ENCODE measurements at regions not wholly inside any gene's neighbourhood (a gene's known extent, or its start where the extent isn't known, plus 50 kb on each side); places are given as distances from the start of the nearest gene placed in this dataset.

DNA sequence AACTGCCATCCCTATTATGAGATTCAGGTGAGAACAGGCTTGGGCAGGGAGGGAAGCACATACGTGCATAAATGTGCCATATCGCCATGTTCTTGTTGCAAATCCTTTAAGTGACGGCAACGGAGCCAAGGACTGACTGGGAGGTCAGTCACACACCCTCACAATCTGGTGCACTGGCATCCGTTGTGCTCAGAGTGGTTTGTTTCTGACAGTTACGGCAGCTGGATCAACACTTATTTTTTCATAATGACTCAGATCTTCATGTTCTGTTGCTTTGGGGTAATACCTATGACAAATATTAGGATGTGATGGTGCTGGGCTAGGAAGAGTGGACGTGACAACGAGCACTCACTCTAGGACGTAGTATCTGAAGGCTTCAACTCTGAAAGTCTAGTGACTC lies 56.2 kb upstream of the PREP start:
- intact Hi-C loops (cut with micrococcal nuclease), result no loop called here
- Histone ChIP-seq H3K36me3 (replicated peaks in 1 of 2; ENCODE audit: control insufficient read depth in 1 of 2, insufficient read depth in 2 of 2, low read length in 2 of 2) (no peaks in the 10 kb centered on the region), H3K9ac (ENCODE audit: insufficient read depth, low read length, poor library complexity, severe bottlenecking) (no peak overlapping the region), H2AFZ (ENCODE audit: insufficient read depth, low read depth, low read length, poor library complexity, severe bottlenecking) (no peak overlapping the region), H4K20me1 (ENCODE audit: insufficient read depth, low read length) (no peaks in the 10 kb centered on the region), H3K27ac (ENCODE audit: low read depth in 1 of 2, low read length in 2 of 2) (no peak overlapping the region), H3K79me2 (ENCODE audit: insufficient read depth, low read length) (no peaks in the 10 kb centered on the region), H3K4me3 (replicated peaks in 1 of 3; ENCODE audit: low read depth in 2 of 3, low read length in 3 of 3) (no peak overlapping the region), H3K27me3 (ENCODE audit: control insufficient read depth in 2 of 2, insufficient read depth in 2 of 2, low read length in 2 of 2) (no peaks in the 10 kb centered on the region), H3K9me3 (replicated peaks in 1 of 2; ENCODE audit: control insufficient read depth in 1 of 2, insufficient read depth in 1 of 2, low read length in 2 of 2) (peaks cover 0 to 7% of the 10 kb centered on the region in 2 donors), H3K4me2 (replicated peaks; ENCODE audit: extremely low read depth, low read length, poor library complexity, severe bottlenecking) (no peak overlapping the region), H3K4me1 (ENCODE audit: control insufficient read depth in 1 of 2, insufficient read depth in 2 of 2, low read length in 2 of 2) (no peaks in the 10 kb centered on the region)
- no peak for DNase-seq
- no peak overlapping the region for H3K27ac Mint-ChIP-seq
- no peaks in the 10 kb centered on the region for H3K36me3 Mint-ChIP-seq
- H3K9me3 Mint-ChIP-seq, result peaks cover 0 to 6% (median 1%) of the 10 kb centered on the region in 7 donors
- 100% methylated on average over 4 of the region's 9 CpGs for WGBS (ENCODE audit: insufficient coverage)
- no peaks in the 10 kb centered on the region for H3K27me3 Mint-ChIP-seq (ENCODE audit: low read depth in 3 of 3)
- TF ChIP-seq, protein P1, sequence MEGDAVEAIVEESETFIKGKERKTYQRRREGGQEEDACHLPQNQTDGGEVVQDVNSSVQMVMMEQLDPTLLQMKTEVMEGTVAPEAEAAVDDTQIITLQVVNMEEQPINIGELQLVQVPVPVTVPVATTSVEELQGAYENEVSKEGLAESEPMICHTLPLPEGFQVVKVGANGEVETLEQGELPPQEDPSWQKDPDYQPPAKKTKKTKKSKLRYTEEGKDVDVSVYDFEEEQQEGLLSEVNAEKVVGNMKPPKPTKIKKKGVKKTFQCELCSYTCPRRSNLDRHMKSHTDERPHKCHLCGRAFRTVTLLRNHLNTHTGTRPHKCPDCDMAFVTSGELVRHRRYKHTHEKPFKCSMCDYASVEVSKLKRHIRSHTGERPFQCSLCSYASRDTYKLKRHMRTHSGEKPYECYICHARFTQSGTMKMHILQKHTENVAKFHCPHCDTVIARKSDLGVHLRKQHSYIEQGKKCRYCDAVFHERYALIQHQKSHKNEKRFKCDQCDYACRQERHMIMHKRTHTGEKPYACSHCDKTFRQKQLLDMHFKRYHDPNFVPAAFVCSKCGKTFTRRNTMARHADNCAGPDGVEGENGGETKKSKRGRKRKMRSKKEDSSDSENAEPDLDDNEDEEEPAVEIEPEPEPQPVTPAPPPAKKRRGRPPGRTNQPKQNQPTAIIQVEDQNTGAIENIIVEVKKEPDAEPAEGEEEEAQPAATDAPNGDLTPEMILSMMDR (IDR thresholded peaks at IDR 0.05), result no peak
- H3K4me1 Mint-ChIP-seq, result peaks cover 7% of the 10 kb centered on the region
- H3K4me3 Mint-ChIP-seq, result no peak overlapping the region

DNA sequence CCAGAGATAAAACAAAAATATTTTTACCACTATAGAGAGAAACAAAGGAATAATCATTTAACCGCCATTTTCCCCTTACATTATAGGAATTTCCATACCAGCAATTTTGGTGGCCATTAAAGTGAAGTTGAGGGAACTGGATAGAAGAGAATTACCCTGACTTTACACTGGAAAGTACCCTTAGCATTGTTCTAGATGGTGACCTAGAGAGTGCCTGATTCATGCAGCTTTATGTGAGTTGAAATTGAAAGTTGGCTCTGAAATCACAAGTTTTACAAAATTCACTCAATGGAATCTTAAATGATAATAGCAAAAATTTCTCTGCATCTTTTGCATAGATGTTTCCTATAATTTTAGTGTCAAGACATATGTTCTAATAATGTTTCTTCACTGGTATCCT lies 55.7 kb upstream of the PREP start:
- H4K20me1 ChIP-seq (ENCODE audit: insufficient read depth, low read length), result no peaks in the 10 kb centered on the region
- H3K4me3 ChIP-seq (replicated peaks in 1 of 3; ENCODE audit: low read depth in 2 of 3, low read length in 3 of 3), result no peak overlapping the region
- H3K79me2 ChIP-seq (ENCODE audit: insufficient read depth, low read length), result no peaks in the 10 kb centered on the region
- H3K4me1 ChIP-seq (ENCODE audit: control insufficient read depth in 1 of 2, insufficient read depth in 2 of 2, low read length in 2 of 2), result peaks cover 0 to under 1% of the 10 kb centered on the region in 2 donors
- Mint-ChIP-seq H3K4me3 (no peak overlapping the region), H3K36me3 (no peaks in the 10 kb centered on the region), H3K9me3 (peaks cover 0 to 6% (median 0%) of the 10 kb centered on the region in 7 donors), H3K27me3 (ENCODE audit: low read depth in 3 of 3) (no peaks in the 10 kb centered on the region), H3K27ac (no peak overlapping the region), H3K4me1 (peaks cover 7% of the 10 kb centered on the region)
- H3K9me3 ChIP-seq (replicated peaks in 1 of 2; ENCODE audit: control insufficient read depth in 1 of 2, insufficient read depth in 1 of 2, low read length in 2 of 2), result peaks cover 0 to 7% of the 10 kb centered on the region in 2 donors
- H3K27ac ChIP-seq (ENCODE audit: low read depth in 1 of 2, low read length in 2 of 2), result no peak overlapping the region
- no peak overlapping the region for H3K4me2 ChIP-seq (replicated peaks; ENCODE audit: extremely low read depth, low read length, poor library complexity, severe bottlenecking)
- WGBS (ENCODE audit: insufficient coverage), result no CpG with 5 or more reads among the region's 1 CpG
- no peaks in the 10 kb centered on the region for H3K36me3 ChIP-seq (replicated peaks in 1 of 2; ENCODE audit: control insufficient read depth in 1 of 2, insufficient read depth in 2 of 2, low read length in 2 of 2)
- intact Hi-C loops (cut with micrococcal nuclease), result no loop called here
- H2AFZ ChIP-seq (ENCODE audit: insufficient read depth, low read depth, low read length, poor library complexity, severe bottlenecking), result no peak overlapping the region
- DNase-seq, result no peak
- no peaks in the 10 kb centered on the region for H3K27me3 ChIP-seq (ENCODE audit: control insufficient read depth in 2 of 2, insufficient read depth in 2 of 2, low read length in 2 of 2)
- H3K9ac ChIP-seq (ENCODE audit: insufficient read depth, low read length, poor library complexity, severe bottlenecking), result no peak overlapping the region
- TF ChIP-seq, protein P1 (IDR thresholded peaks at IDR 0.05), result no peak
